ENCODE measurements at regions not wholly inside any gene's neighbourhood (a gene's known extent, or its start where the extent isn't known, plus 50 kb on each side); places are given as distances from the start of the nearest gene placed in this dataset.

DNA sequence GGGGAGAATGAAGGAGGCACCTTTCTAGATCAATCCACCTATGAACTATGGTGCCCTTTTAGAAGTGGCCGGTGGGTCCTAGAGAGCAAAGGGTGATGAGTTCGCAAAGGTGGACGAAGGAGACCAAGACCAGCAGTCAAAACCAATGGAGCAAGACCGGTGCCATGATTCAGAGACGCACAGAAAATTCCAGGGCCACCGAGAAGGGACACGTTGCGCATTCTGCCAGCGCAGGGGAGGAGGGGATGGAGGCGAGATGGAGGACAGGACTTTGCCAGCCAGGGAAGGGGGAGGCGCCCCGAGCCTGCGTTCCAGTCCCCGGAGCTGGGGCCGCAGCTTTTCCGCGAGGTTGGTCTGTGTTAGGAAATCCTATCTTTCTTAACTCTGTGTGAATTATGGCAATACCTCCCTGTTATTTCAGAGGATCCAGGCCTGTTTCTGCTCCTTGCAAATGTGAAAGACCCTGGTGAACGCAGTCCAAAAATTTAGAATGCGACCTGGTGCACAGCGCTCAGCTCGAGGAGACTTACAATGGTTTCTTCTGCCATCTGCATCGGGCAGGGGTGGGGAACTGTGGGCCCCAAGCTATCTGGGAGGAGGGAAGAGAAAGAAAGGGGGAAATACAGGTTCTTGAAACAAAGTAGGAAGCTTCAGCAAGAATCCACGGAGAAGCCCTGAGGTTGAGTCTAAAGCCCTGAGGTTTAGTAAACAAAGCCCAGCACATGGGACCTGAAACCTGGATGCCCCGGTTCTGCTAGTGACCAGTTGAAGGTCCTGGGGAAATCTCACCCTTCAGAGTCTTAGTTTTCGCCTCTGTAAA is 129.4 kb downstream of the MRPS6 start:
- peaks cover 22% of the 10 kb centered on the region for H3K4me1 ChIP-seq (ENCODE audit: control insufficient read depth, insufficient read depth, low read length, poor library complexity, severe bottlenecking)
- H3K9me3 ChIP-seq (ENCODE audit: control insufficient read depth, low read length): no peaks in the 10 kb centered on the region
- no peak for DNase-seq

DNA sequence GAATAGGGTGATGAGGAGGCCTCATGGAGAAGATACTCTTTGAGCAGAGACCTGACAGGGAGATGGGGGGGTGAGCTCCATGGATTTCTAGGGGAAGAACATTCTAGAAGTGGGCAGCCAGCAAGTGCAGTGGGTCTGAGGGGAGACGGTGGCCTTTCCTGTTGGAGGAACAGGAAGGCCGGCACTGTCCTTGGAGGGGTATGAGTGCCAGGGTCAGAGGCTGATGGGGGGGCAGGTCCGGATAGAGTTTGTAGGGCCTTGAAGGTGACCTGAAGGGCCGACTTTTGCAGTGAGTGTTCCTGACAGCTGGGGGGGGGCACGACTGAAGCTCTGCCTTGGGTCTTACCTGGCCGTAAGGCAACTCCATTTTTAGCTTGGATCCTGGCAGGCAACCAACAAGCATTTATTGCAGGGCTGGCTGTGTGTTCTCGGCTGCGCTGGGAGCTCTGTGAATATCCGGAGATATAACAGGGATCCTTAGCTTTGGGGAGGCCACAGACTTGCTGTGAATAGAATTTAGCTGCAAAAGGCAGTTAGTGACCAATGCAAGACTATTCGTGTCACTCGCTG is 130.6 kb downstream of the MRPS6 start:
- Histone ChIP-seq H3K27ac (ENCODE audit: insufficient read depth, low read length, poor library complexity, severe bottlenecking) (no peak overlapping the region), H3K4me1 (ENCODE audit: control insufficient read depth, insufficient read depth, low read length, poor library complexity, severe bottlenecking) (peaks cover 11% of the 10 kb centered on the region), H3K27me3 (replicated peaks; ENCODE audit: control insufficient read depth, insufficient read depth, low read length, poor library complexity, severe bottlenecking) (no peaks in the 10 kb centered on the region), H3K4me3 (ENCODE audit: insufficient read depth, low read depth, low read length, poor library complexity, severe bottlenecking) (no peak overlapping the region), H3K9me3 (ENCODE audit: control insufficient read depth, low read length) (no peaks in the 10 kb centered on the region), H3K36me3 (ENCODE audit: control insufficient read depth, insufficient read depth, low read length) (no peaks in the 10 kb centered on the region)
- no peak for DNase-seq

More for the DNA sequence above, 129.4 kb downstream of the MRPS6 start:
- H3K27me3 ChIP-seq (replicated peaks; ENCODE audit: control insufficient read depth, insufficient read depth, low read length, poor library complexity, severe bottlenecking): no peaks in the 10 kb centered on the region
- no peak overlapping the region for H3K27ac ChIP-seq (ENCODE audit: insufficient read depth, low read length, poor library complexity, severe bottlenecking)
- peak overlapping the region; percentile 54 for H3K4me3 ChIP-seq (ENCODE audit: insufficient read depth, low read depth, low read length, poor library complexity, severe bottlenecking)
- no peaks in the 10 kb centered on the region for H3K36me3 ChIP-seq (ENCODE audit: control insufficient read depth, insufficient read depth, low read length)

- H3K36me3 ChIP-seq (ENCODE audit: control insufficient read depth, insufficient read depth, low read length): no peaks in the 10 kb centered on the region
- no peaks in the 10 kb centered on the region for H3K27me3 ChIP-seq (replicated peaks; ENCODE audit: control insufficient read depth, insufficient read depth, low read length, poor library complexity, severe bottlenecking)
- DNase-seq: no peak
- peaks cover 3% of the 10 kb centered on the region for H3K4me1 ChIP-seq (ENCODE audit: control insufficient read depth, insufficient read depth, low read length, poor library complexity, severe bottlenecking)
- no peak overlapping the region for H3K27ac ChIP-seq (ENCODE audit: insufficient read depth, low read length, poor library complexity, severe bottlenecking)
- no peak overlapping the region for H3K4me3 ChIP-seq (ENCODE audit: insufficient read depth, low read depth, low read length, poor library complexity, severe bottlenecking)
- H3K9me3 ChIP-seq (ENCODE audit: control insufficient read depth, low read length): no peaks in the 10 kb centered on the region
These were observed 131.4 kb downstream of the MRPS6 start for GRCh38 chr21:34204481-34205439.

DNA sequence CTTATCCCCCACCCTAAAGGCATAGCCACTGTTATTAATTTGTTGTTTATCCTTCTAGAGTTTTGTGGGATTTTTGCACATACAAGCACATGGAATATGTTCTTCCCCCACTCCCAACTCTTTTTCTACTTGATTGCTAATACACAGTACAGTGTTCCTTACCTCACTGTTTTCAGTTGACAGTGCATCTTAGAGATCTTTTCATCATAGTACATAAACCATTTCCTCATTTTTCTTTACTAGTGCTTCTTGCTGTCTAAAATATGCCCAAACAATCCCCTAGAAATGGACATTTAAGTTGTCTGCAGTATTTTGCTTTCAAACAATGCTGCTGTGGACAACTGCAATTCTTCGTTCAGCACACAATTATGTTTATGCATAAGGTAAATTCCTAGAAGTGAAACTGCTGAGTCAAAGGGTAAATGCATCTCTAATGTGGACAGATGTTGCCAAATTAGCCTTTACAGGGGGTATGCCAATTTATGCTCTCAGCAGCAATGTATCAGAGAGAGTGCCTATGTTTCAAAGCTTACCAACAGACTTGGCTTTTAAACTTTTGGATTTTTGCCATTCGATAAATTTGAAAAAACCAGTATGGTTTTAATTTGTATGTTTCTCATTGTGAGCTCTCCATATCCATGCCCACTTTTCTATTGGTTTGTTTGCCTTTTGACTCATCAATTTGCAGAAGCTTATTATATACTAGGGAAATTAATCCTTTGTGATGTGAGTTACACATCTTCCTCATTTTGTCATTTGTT is 132.6 kb downstream of the MRPS6 start:
- H3K9me3 ChIP-seq (ENCODE audit: control insufficient read depth, low read length): no peaks in the 10 kb centered on the region
- H3K27ac ChIP-seq (ENCODE audit: insufficient read depth, low read length, poor library complexity, severe bottlenecking): no peak overlapping the region
- DNase-seq: no peak
- H3K4me1 ChIP-seq (ENCODE audit: control insufficient read depth, insufficient read depth, low read length, poor library complexity, severe bottlenecking): peaks cover 3% of the 10 kb centered on the region
- no peak overlapping the region for H3K4me3 ChIP-seq (ENCODE audit: insufficient read depth, low read depth, low read length, poor library complexity, severe bottlenecking)
- no peaks in the 10 kb centered on the region for H3K36me3 ChIP-seq (ENCODE audit: control insufficient read depth, insufficient read depth, low read length)
- H3K27me3 ChIP-seq (replicated peaks; ENCODE audit: control insufficient read depth, insufficient read depth, low read length, poor library complexity, severe bottlenecking): no peaks in the 10 kb centered on the region

- H3K4me3 ChIP-seq (ENCODE audit: insufficient read depth, low read depth, low read length, poor library complexity, severe bottlenecking): no peak overlapping the region
- H3K36me3 ChIP-seq (ENCODE audit: control insufficient read depth, insufficient read depth, low read length): no peaks in the 10 kb centered on the region
- no peak for DNase-seq
- H3K4me1 ChIP-seq (ENCODE audit: control insufficient read depth, insufficient read depth, low read length, poor library complexity, severe bottlenecking): no peaks in the 10 kb centered on the region
- no peaks in the 10 kb centered on the region for H3K27me3 ChIP-seq (replicated peaks; ENCODE audit: control insufficient read depth, insufficient read depth, low read length, poor library complexity, severe bottlenecking)
- no peaks in the 10 kb centered on the region for H3K9me3 ChIP-seq (ENCODE audit: control insufficient read depth, low read length)
- no peak overlapping the region for H3K27ac ChIP-seq (ENCODE audit: insufficient read depth, low read length, poor library complexity, severe bottlenecking)
These were observed 140.6 kb downstream of the MRPS6 start for GRCh38 chr21:34213959-34214358.

DNA sequence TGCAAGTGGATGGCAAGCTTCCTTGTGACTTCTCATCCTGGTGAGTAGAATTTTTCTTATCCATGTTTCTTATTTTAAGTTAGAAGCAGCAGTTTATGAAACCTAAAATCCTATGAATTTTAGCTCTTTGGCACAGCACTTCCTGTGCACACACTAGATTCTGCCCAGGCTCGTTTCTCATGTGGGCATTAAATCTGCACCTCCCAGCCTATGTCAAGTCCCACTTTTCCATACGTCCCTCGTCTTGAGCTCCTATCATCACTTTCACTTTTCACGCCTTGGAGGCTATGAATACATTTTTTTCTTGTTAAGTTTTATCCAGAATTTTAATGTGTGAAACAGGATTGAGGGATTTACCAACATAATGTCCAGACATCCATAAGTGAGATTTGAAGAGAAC is 142.1 kb downstream of the MRPS6 start:
- DNase-seq: no peak
- H3K27me3 ChIP-seq (replicated peaks; ENCODE audit: control insufficient read depth, insufficient read depth, low read length, poor library complexity, severe bottlenecking): no peaks in the 10 kb centered on the region
- H3K36me3 ChIP-seq (ENCODE audit: control insufficient read depth, insufficient read depth, low read length): no peaks in the 10 kb centered on the region
- H3K4me1 ChIP-seq (ENCODE audit: control insufficient read depth, insufficient read depth, low read length, poor library complexity, severe bottlenecking): no peaks in the 10 kb centered on the region
- no peaks in the 10 kb centered on the region for H3K9me3 ChIP-seq (ENCODE audit: control insufficient read depth, low read length)
- H3K27ac ChIP-seq (ENCODE audit: insufficient read depth, low read length, poor library complexity, severe bottlenecking): no peak overlapping the region
- no peak overlapping the region for H3K4me3 ChIP-seq (ENCODE audit: insufficient read depth, low read depth, low read length, poor library complexity, severe bottlenecking)

- no peaks in the 10 kb centered on the region for H3K4me1 ChIP-seq (ENCODE audit: control insufficient read depth, insufficient read depth, low read length, poor library complexity, severe bottlenecking)
- no peaks in the 10 kb centered on the region for H3K9me3 ChIP-seq (ENCODE audit: control insufficient read depth, low read length)
- no peaks in the 10 kb centered on the region for H3K36me3 ChIP-seq (ENCODE audit: control insufficient read depth, insufficient read depth, low read length)
- H3K4me3 ChIP-seq (ENCODE audit: insufficient read depth, low read depth, low read length, poor library complexity, severe bottlenecking): no peak overlapping the region
- DNase-seq: no peak
- H3K27ac ChIP-seq (ENCODE audit: insufficient read depth, low read length, poor library complexity, severe bottlenecking): no peak overlapping the region
- H3K27me3 ChIP-seq (replicated peaks; ENCODE audit: control insufficient read depth, insufficient read depth, low read length, poor library complexity, severe bottlenecking): no peaks in the 10 kb centered on the region
These were observed 142.7 kb downstream of the MRPS6 start for GRCh38 chr21:34215911-34216717.

GRCh38 chr21:34216718-34217032 is 143.3 kb downstream of the MRPS6 start:
- H3K9me3 ChIP-seq (ENCODE audit: control insufficient read depth, low read length): no peaks in the 10 kb centered on the region
- H3K27me3 ChIP-seq (replicated peaks; ENCODE audit: control insufficient read depth, insufficient read depth, low read length, poor library complexity, severe bottlenecking): no peaks in the 10 kb centered on the region
- no peaks in the 10 kb centered on the region for H3K4me1 ChIP-seq (ENCODE audit: control insufficient read depth, insufficient read depth, low read length, poor library complexity, severe bottlenecking)

DNA sequence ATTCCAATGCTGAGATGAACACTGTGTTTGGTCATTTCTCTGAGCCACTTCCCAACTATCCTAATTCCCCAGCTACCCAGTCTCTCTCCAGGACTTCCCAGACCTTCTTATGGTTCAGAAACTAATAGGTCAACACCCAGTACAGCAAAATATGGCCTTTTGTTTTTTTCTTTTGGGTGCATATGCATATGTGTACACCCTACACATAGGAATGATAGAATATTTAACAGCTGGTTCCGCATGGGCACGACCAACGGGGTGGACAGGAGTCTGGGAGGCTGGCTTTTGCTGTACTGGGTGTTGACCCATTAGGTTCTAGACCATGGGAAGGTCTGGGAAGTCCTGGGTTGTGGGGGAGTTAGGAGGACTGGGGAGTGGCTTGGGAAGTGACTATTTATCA is 143.9 kb downstream of the MRPS6 start:
- Histone ChIP-seq H3K27ac (ENCODE audit: insufficient read depth, low read length, poor library complexity, severe bottlenecking) (no peak overlapping the region), H3K4me3 (ENCODE audit: insufficient read depth, low read depth, low read length, poor library complexity, severe bottlenecking) (no peak overlapping the region), H3K9me3 (ENCODE audit: control insufficient read depth, low read length) (no peaks in the 10 kb centered on the region), H3K36me3 (ENCODE audit: control insufficient read depth, insufficient read depth, low read length) (no peaks in the 10 kb centered on the region), H3K27me3 (replicated peaks; ENCODE audit: control insufficient read depth, insufficient read depth, low read length, poor library complexity, severe bottlenecking) (no peaks in the 10 kb centered on the region), H3K4me1 (ENCODE audit: control insufficient read depth, insufficient read depth, low read length, poor library complexity, severe bottlenecking) (no peaks in the 10 kb centered on the region)
- no peak for DNase-seq

More at GRCh38 chr21:34216718-34217032, 143.3 kb downstream of the MRPS6 start:
- Histone ChIP-seq H3K36me3 (ENCODE audit: control insufficient read depth, insufficient read depth, low read length) (no peaks in the 10 kb centered on the region), H3K27ac (ENCODE audit: insufficient read depth, low read length, poor library complexity, severe bottlenecking) (no peak overlapping the region), H3K4me3 (ENCODE audit: insufficient read depth, low read depth, low read length, poor library complexity, severe bottlenecking) (no peak overlapping the region)
- no peak for DNase-seq

Measured in effector memory CD4-positive, alpha-beta T cell (primary cell).